HFF-Myc (cell line): ENCODE measurements at regions not wholly inside any gene's neighbourhood (a gene's known extent, or its start where the extent isn't known, plus 50 kb on each side); places are given as distances from the start of the nearest gene placed in this dataset.
"Not testable (repeated sequence)": the region's sequence is repeated elsewhere in the genome, so short reads cannot be mapped to it uniquely, and the experiment has no call there.

Source experiments
- DNase-seq: peaks from one replicate; pipeline ENCODE4 v3.0.0-alpha.2; 2011; ENCODE audit warnings: low read depth; ENCODE audit errors: extremely low read depth
- H3K4me3 ChIP-seq: replicated peaks from 2 replicates; pipeline ENCODE4 v1.5.1; 2011; ENCODE audit warnings: low read depth, mild to moderate bottlenecking, control low read depth, low read length
- TF ChIP-seq, protein P1 (sequence below): IDR thresholded peaks from 2 replicates; pipeline ENCODE4 v1.5.1; 2012; ENCODE audit warnings: mild to moderate bottlenecking, low read depth, low read length, control low read depth; ENCODE audit errors: missing control alignments

DNA sequence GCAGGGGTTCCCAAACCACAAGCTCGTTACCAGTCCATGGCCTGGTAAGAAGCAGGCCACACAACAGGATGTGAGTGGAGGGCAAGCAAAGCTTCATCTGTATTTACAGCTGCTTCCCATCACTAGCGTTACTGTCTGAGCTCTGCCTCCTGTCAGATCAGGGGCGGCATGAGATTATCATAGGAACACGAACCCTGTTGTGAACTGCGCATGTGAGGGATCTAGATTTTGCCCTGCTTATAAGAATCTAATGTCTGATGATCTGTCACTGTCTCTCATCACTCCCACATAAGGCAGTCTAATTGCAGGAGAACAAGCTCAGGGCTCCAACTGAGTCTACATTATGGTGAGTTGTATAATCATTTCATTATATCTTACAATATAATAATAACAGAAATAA lies 677.4 kb upstream of the SLITRK6 start:
- TF ChIP-seq, protein P1, sequence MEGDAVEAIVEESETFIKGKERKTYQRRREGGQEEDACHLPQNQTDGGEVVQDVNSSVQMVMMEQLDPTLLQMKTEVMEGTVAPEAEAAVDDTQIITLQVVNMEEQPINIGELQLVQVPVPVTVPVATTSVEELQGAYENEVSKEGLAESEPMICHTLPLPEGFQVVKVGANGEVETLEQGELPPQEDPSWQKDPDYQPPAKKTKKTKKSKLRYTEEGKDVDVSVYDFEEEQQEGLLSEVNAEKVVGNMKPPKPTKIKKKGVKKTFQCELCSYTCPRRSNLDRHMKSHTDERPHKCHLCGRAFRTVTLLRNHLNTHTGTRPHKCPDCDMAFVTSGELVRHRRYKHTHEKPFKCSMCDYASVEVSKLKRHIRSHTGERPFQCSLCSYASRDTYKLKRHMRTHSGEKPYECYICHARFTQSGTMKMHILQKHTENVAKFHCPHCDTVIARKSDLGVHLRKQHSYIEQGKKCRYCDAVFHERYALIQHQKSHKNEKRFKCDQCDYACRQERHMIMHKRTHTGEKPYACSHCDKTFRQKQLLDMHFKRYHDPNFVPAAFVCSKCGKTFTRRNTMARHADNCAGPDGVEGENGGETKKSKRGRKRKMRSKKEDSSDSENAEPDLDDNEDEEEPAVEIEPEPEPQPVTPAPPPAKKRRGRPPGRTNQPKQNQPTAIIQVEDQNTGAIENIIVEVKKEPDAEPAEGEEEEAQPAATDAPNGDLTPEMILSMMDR: no peak
- H3K4me3 ChIP-seq: no peak overlapping the region
- DNase-seq: no peak

GRCh38 chr13:86486582-86486981 lies 687.4 kb upstream of the SLITRK6 start:
- DNase-seq: no peak
- H3K4me3 ChIP-seq: no peak overlapping the region
- TF ChIP-seq, protein P1: no peak

DNA sequence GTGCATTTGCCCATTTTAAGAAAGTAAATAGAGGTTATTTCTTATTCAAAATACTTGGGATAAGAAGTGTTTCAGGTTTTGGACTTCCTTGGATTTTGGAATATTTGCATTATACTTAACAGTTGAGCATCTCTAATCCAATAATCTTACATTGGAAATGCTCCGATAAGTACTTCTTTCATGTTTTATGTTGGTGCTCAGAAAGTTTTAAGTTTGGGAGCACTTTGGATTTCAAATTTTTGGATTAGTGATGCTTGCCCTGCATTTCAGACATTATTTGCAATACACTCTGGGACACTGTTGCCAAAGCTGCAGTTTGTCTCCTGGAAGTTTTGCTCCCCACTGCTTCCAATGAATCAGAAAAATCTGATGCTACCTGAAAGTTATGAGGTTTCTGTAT lies 691.9 kb upstream of the SLITRK6 start:
- H3K4me3 ChIP-seq: no peak overlapping the region
- no peak for DNase-seq
- TF ChIP-seq, protein P1: no peak

DNA sequence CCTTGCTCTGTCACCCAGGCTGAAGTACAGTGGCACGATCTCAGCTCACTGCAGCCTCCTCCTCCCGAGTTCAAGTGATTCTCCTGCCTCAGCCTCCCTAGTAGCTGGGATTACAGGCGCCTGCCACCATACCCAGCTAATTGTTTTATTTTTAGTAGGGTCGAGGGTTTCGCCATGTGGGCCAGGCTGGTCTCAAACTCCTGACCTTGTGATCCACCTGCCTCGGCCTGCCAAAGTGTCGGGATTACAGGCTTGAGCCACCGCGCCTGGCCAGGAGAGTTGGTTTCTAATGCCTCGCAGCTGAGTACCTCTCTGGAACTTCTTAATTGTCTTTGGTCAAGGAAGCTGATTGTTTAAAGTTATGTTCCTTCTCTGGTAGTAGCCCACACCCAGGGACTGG lies 702.7 kb upstream of the SLITRK6 start:
- H3K4me3 ChIP-seq: not testable (repeated sequence)

DNA sequence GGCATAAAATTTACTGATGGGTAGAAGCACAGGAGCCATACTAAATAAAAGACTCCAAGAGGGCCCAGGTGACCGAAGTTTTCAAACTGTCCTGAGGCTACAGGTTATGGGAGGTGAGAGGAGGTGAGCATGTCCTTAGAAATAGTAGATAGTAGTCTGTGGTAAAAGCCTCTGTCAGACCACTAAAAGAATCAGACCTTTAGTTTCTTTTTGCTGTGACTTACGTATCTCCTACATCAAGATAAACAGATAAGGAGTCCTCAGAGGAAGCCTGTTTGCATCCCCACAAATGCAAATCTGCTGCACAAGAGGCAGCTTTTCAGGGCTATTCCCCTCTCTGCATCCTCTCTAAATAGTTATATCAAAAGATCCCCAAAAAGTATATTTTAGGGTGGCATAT lies 711.6 kb upstream of the SLITRK6 start:
- TF ChIP-seq, protein P1: no peak
- H3K4me3 ChIP-seq: no peak overlapping the region
- DNase-seq: no peak

More for the DNA sequence above, 702.7 kb upstream of the SLITRK6 start:
- not testable (repeated sequence) for DNase-seq

- TF ChIP-seq, protein P1: no peak
- DNase-seq: no peak
- H3K4me3 ChIP-seq: no peak overlapping the region
These were observed 742.2 kb upstream of the SLITRK6 start for GRCh38 chr13:86541461-86541860.

DNA sequence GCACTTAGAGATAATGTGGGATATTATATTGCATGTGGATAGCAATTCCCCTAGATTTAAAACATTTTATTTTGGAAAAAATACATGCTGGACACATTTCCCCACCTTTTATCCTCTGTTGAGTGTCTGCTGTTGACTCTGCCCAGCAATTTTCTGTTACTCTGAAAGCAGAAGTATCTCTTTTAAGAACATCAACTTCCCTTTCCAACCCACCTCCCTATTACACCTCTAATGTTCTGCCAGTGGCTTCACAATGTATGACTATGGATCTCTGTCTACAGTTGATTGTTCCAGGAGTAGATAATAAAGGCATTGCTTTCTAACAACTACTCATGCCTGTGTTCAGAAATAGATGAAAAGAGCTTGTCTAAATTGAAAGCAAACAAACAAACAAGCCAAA lies 754.8 kb upstream of the SLITRK6 start:
- DNase-seq: no peak
- no peak overlapping the region for H3K4me3 ChIP-seq
- TF ChIP-seq, protein P1: no peak
